GM23338 (cell line): ENCODE measurements at regions not wholly inside any gene's neighbourhood (a gene's known extent, or its start where the extent isn't known, plus 50 kb on each side); places are given as distances from the start of the nearest gene placed in this dataset.

Experiments used
- ATAC-seq: fragments of 200-7000 bp; cut with Tn5 transposase; 3 replicates; pipeline ENCODE4 v1.9.1; 2020
- DNase-seq: peaks from one replicate; pipeline ENCODE4 v3.0.0-alpha.2; 2015; ENCODE audit warnings: low spot score
- H2AFZ ChIP-seq: fragments of 200-600 bp; sonication (generic); 2 replicates; pipeline ENCODE4 v1.8.0; 2016; ENCODE audit warnings: antibody characterized with exemption, mild to moderate bottlenecking, moderate library complexity
- H3F3A ChIP-seq: fragments of 200-600 bp; sonication (generic); replicated peaks from 2 replicates; pipeline ENCODE4 v1.8.0; 2017; ENCODE audit warnings: antibody characterized with exemption, mixed run types, low read depth
- H3K27ac ChIP-seq: fragments of 200-600 bp; sonication (generic); 2 replicates; pipeline ENCODE4 v1.6.1; 2016; ENCODE audit warnings: low read depth
- H3K27me3 ChIP-seq: fragments of 200-600 bp; sonication (generic); 2 replicates; pipeline ENCODE4 v1.8.0; 2016; ENCODE audit warnings: mild to moderate bottlenecking, mixed run types, moderate library complexity; ENCODE audit not compliant: insufficient read depth
- H3K36me3 ChIP-seq: fragments of 200-600 bp; sonication (generic); 2 replicates; pipeline ENCODE4 v1.8.0; 2016; ENCODE audit warnings: mild to moderate bottlenecking; ENCODE audit not compliant: insufficient read depth
- H3K4me1 ChIP-seq: fragments of 200-600 bp; sonication (generic); 2 replicates; pipeline ENCODE4 v1.8.0; 2016; ENCODE audit warnings: mild to moderate bottlenecking, moderate library complexity; ENCODE audit not compliant: insufficient read depth
- H3K4me2 ChIP-seq: fragments of 200-600 bp; sonication (generic); 2 replicates; pipeline ENCODE4 v1.7.1; 2017; ENCODE audit warnings: mixed run types
- H3K4me3 ChIP-seq: fragments of 200-600 bp; sonication (generic); 2 replicates; pipeline ENCODE4 v1.6.1; 2016; ENCODE audit warnings: mixed run types
- H3K79me2 ChIP-seq: fragments of 200-600 bp; sonication (generic); replicated peaks from 2 replicates; pipeline ENCODE4 v1.8.0; 2017; ENCODE audit warnings: mild to moderate bottlenecking; ENCODE audit not compliant: insufficient read depth
- H3K9me2 ChIP-seq: fragments of 200-600 bp; sonication (generic); 2 replicates; pipeline ENCODE4 v1.8.0; 2017; ENCODE audit not compliant: insufficient read depth
- H4K20me1 ChIP-seq: fragments of 200-600 bp; sonication (generic); replicated peaks from 2 replicates; pipeline ENCODE4 v1.8.0; 2017; ENCODE audit warnings: mild to moderate bottlenecking; ENCODE audit not compliant: insufficient read depth
- H3K27ac Mint-ChIP-seq: 2 replicates; pipeline ENCODE4 v1.8.0; 2020; ENCODE audit warnings: inconsistent platforms, mild to moderate bottlenecking, moderate library complexity, mixed read lengths
- H3K27me3 Mint-ChIP-seq: 3 replicates; pipeline ENCODE4 v1.8.0; 2022; ENCODE audit warnings: low read depth, mild to moderate bottlenecking, moderate library complexity, mixed read lengths, inconsistent platforms; ENCODE audit not compliant: insufficient read depth, poor library complexity
- H3K36me3 Mint-ChIP-seq: 3 replicates; pipeline ENCODE4 v1.8.0; 2021; ENCODE audit warnings: low read depth, mild to moderate bottlenecking, inconsistent platforms, moderate library complexity, mixed read lengths
- H3K4me1 Mint-ChIP-seq: 3 replicates; pipeline ENCODE4 v1.8.0; 2020; ENCODE audit warnings: mild to moderate bottlenecking, inconsistent platforms, mixed read lengths
- H3K4me3 Mint-ChIP-seq: 3 replicates; pipeline ENCODE4 v1.8.0; 2021; ENCODE audit warnings: moderate library complexity, mild to moderate bottlenecking, inconsistent platforms, mixed read lengths
- H3K9me3 Mint-ChIP-seq: 3 replicates; pipeline ENCODE4 v1.8.0; 2020; ENCODE audit warnings: moderate library complexity, mild to moderate bottlenecking, inconsistent platforms, mixed read lengths
- CTCF ChIP-seq, 2 experiments: fragments of 200-600 bp in 1 of 2; sonication (generic) in 1 of 2; conservative IDR thresholded peaks; 2 replicates each; pipeline versions ENCODE4 v1.5.1 to v1.6.1; 2016 to 2017; ENCODE audit warnings: antibody characterized with exemption in 2 of 2, low read depth in 2 of 2, mild to moderate bottlenecking in 2 of 2, moderate library complexity in 1 of 2
- EZH2 ChIP-seq: fragments of 200-600 bp; sonication (generic); IDR thresholded peaks from one replicate; pipeline ENCODE4 v1.8.0; 2017; ENCODE audit warnings: antibody characterized with exemption, mild to moderate bottlenecking, low read depth; ENCODE audit not compliant: unreplicated experiment
- JUNB ChIP-seq: IDR thresholded peaks from one replicate; pipeline ENCODE4 v1.6.1; 2016; ENCODE audit warnings: antibody characterized with exemption; ENCODE audit not compliant: unreplicated experiment
- NANOG ChIP-seq: IDR thresholded peaks from 2 replicates; pipeline ENCODE4 v1.6.1; 2016; ENCODE audit warnings: antibody characterized with exemption, borderline replicate concordance
- POLR2AphosphoS5 ChIP-seq: IDR thresholded peaks from 2 replicates; pipeline ENCODE4 v1.6.1; 2016; ENCODE audit warnings: antibody characterized with exemption, low read depth
- STAT1 ChIP-seq: IDR thresholded peaks from one replicate; pipeline ENCODE4 v1.6.1; 2016; ENCODE audit warnings: antibody characterized with exemption; ENCODE audit not compliant: unreplicated experiment
- ZNF331 ChIP-seq: fragments of 250-450 bp; sonication (Bioruptor Pico); IDR thresholded peaks from 2 replicates; pipeline ENCODE4 v1.5.0; 2020; ENCODE audit warnings: low read depth, mild to moderate bottlenecking, moderate library complexity
- TF ChIP-seq, protein P1 (sequence below): IDR thresholded peaks from one replicate; pipeline ENCODE4 v1.6.1; 2018; ENCODE audit warnings: antibody characterized with exemption; ENCODE audit not compliant: unreplicated experiment

DNA sequence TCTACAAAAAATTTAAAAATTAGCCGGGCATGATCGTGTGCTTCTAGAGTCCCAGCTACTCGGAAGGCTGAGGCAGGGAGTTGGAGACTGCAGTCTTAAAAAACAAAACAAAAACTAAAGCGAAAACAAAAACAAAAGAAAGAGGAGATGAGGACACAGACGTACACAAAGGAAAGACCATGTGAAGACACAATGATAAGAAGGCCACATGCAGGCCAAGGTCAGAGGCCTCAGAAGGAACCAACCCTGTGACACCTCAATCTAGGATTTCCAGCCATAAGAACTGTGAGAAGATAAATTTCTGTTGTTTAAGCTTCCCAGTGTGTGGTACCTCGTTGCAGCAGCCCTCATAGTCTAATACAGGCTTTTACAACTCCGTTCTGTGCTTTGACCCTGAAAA is 177.0 kb upstream of the ATP6AP2 start (continued):
- TF ChIP-seq, protein P1, sequence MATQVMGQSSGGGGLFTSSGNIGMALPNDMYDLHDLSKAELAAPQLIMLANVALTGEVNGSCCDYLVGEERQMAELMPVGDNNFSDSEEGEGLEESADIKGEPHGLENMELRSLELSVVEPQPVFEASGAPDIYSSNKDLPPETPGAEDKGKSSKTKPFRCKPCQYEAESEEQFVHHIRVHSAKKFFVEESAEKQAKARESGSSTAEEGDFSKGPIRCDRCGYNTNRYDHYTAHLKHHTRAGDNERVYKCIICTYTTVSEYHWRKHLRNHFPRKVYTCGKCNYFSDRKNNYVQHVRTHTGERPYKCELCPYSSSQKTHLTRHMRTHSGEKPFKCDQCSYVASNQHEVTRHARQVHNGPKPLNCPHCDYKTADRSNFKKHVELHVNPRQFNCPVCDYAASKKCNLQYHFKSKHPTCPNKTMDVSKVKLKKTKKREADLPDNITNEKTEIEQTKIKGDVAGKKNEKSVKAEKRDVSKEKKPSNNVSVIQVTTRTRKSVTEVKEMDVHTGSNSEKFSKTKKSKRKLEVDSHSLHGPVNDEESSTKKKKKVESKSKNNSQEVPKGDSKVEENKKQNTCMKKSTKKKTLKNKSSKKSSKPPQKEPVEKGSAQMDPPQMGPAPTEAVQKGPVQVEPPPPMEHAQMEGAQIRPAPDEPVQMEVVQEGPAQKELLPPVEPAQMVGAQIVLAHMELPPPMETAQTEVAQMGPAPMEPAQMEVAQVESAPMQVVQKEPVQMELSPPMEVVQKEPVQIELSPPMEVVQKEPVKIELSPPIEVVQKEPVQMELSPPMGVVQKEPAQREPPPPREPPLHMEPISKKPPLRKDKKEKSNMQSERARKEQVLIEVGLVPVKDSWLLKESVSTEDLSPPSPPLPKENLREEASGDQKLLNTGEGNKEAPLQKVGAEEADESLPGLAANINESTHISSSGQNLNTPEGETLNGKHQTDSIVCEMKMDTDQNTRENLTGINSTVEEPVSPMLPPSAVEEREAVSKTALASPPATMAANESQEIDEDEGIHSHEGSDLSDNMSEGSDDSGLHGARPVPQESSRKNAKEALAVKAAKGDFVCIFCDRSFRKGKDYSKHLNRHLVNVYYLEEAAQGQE: no peak
- TF ChIP-seq STAT1: no peak

GRCh38 chrX:40402831-40403533 is 177.8 kb upstream of the ATP6AP2 start:
- no peak overlapping the region for H2AFZ ChIP-seq
- H3K27ac ChIP-seq: no peak overlapping the region
- TF ChIP-seq JUNB: no peak
- TF ChIP-seq, protein P1: no peak
- Mint-ChIP-seq H3K4me3 (no peak overlapping the region), H3K36me3 (0 out of 3 replicates have a peak, but pooled peaks cover under 1% of the 10 kb centered on the region), H3K9me3 (no peaks in the 10 kb centered on the region), H3K4me1 (peaks cover 11% of the 10 kb centered on the region; the same call in 2 of the 3 replicates), H3K27ac (no peak overlapping the region), H3K27me3 (peaks cover 5% of the 10 kb centered on the region)
- H3K4me2 ChIP-seq: no peak overlapping the region
- no peaks in the 10 kb centered on the region for H3K9me2 ChIP-seq
- no peaks in the 10 kb centered on the region for H3F3A ChIP-seq
- no peak for DNase-seq
- no peaks in the 10 kb centered on the region for H3K36me3 ChIP-seq
- no peak for ATAC-seq
- no peaks in the 10 kb centered on the region for H3K79me2 ChIP-seq
- H3K4me1 ChIP-seq: no peaks in the 10 kb centered on the region
- no peaks in the 10 kb centered on the region for H4K20me1 ChIP-seq
- H3K4me3 ChIP-seq: no peak overlapping the region
- no peaks in the 10 kb centered on the region for H3K27me3 ChIP-seq

GRCh38 chrX:40395102-40395501 is 185.7 kb upstream of the ATP6AP2 start:
- no peak for DNase-seq
- H3K27me3 Mint-ChIP-seq: no peaks in the 10 kb centered on the region
- TF ChIP-seq POLR2AphosphoS5: no peak
- TF ChIP-seq, protein P1: no peak
- TF ChIP-seq CTCF (conservative IDR thresholded peaks at IDR 0.05; ENCODE audit: low read depth in 2 of 2): no peak
- no peak for TF ChIP-seq ZNF331 (CRISPR knock-in tag)
- TF ChIP-seq EZH2: no peak
- no peak for TF ChIP-seq STAT1
- no peak for TF ChIP-seq NANOG

More at GRCh38 chrX:40395102-40395501, 185.7 kb upstream of the ATP6AP2 start:
- ATAC-seq: no peak
- Histone ChIP-seq H3F3A (no peaks in the 10 kb centered on the region), H3K27ac (no peak overlapping the region), H2AFZ (no peak overlapping the region), H3K79me2 (no peaks in the 10 kb centered on the region), H3K9me2 (no peaks in the 10 kb centered on the region), H3K36me3 (no peaks in the 10 kb centered on the region), H3K4me3 (no peak overlapping the region), H3K4me2 (no peak overlapping the region), H4K20me1 (no peaks in the 10 kb centered on the region), H3K4me1 (no peaks in the 10 kb centered on the region), H3K27me3 (no peaks in the 10 kb centered on the region)
- Mint-ChIP-seq H3K36me3 (no peaks in the 10 kb centered on the region), H3K4me3 (no peak overlapping the region), H3K4me1 (no peaks in the 10 kb centered on the region), H3K27ac (no peak overlapping the region), H3K9me3 (peaks cover 3% of the 10 kb centered on the region; the same call in 1 of the 3 replicates)
